IMR-90 (cell line): ENCODE measurements at regions not wholly inside any gene's neighbourhood (a gene's known extent, or its start where the extent isn't known, plus 50 kb on each side); places are given as distances from the start of the nearest gene placed in this dataset.

Source experiments
- ATAC-seq: fragments of 200-7000 bp; cut with Tn5 transposase; 2 replicates; pipeline ENCODE4 v1.9.1; 2020; ENCODE audit warnings: low read depth, mild to moderate bottlenecking, moderate library complexity
- BruUV-seq: library from RNA; stranded (reverse); fragments of 400-500 nt; replicated peaks from 2 replicates; lab custom pipeline; 2021; lab: Mats Ljungman, UMichigan
- CTCF ChIA-PET: fragments of 300-600 bp; formaldehyde crosslinking; extraction: SDS; loops from one replicate; lab custom pipeline; 2021; ENCODE audit warnings: antibody characterized with exemption; lab: Yijun Ruan, JAX
- POLR2A ChIA-PET: fragments of 300-600 bp; sonication (Branson Sonifier 250); formaldehyde crosslinking; loops from one replicate; lab custom pipeline; 2022; ENCODE audit warnings: antibody characterized with exemption; ENCODE audit not compliant: unreplicated experiment; lab: Charles Lee
- DNase-seq: peaks from one replicate; pipeline ENCODE4 v3.0.0; 2013
- H2AFZ ChIP-seq: replicated peaks from 2 replicates; pipeline ENCODE3; 2013; ENCODE audit warnings: low read length, mild to moderate bottlenecking; ENCODE audit not compliant: poor library complexity
- H2AK5ac ChIP-seq: 2 replicates; pipeline ENCODE4 v1.6.1; 2013; ENCODE audit warnings: low read depth, low read length, inconsistent platforms
- H2AK9ac ChIP-seq: replicated peaks from 2 replicates; pipeline ENCODE3; 2013; ENCODE audit warnings: mild to moderate bottlenecking, low read depth, low read length, moderate library complexity; ENCODE audit not compliant: poor library complexity
- H2BK120ac ChIP-seq: 2 replicates; pipeline ENCODE4 v1.6.1; 2013; ENCODE audit warnings: low read depth, low read length, inconsistent platforms
- H2BK15ac ChIP-seq: 3 replicates; pipeline ENCODE4 v1.6.1; 2013; ENCODE audit warnings: low read depth, low read length, inconsistent platforms
- H2BK20ac ChIP-seq: 2 replicates; pipeline ENCODE4 v1.6.1; 2013; ENCODE audit warnings: low read depth, mild to moderate bottlenecking, inconsistent platforms, low read length, moderate library complexity
- H2BK5ac ChIP-seq: 2 replicates; pipeline ENCODE4 v1.6.1; 2013; ENCODE audit warnings: mild to moderate bottlenecking, low read depth, low read length, inconsistent platforms; ENCODE audit not compliant: poor library complexity, severe bottlenecking
- H3K14ac ChIP-seq: replicated peaks from 2 replicates; pipeline ENCODE4 v1.6.1; 2013; ENCODE audit warnings: low read depth, low read length, inconsistent platforms
- H3K18ac ChIP-seq: 2 replicates; pipeline ENCODE4 v1.6.1; 2013; ENCODE audit warnings: low read depth, low read length, control low read depth
- H3K23ac ChIP-seq: 2 replicates; pipeline ENCODE4 v1.6.1; 2013; ENCODE audit warnings: low read depth, low read length, inconsistent platforms
- H3K27ac ChIP-seq: 2 replicates; pipeline ENCODE4 v1.5.1; 2013; ENCODE audit warnings: mild to moderate bottlenecking, control low read depth, low read length; ENCODE audit not compliant: insufficient read depth
- H3K27me3 ChIP-seq: 2 replicates; pipeline ENCODE4 v1.6.1; 2013; ENCODE audit warnings: low read length; ENCODE audit not compliant: control insufficient read depth, insufficient read depth
- H3K36me3 ChIP-seq: 2 replicates; pipeline ENCODE4 v1.6.1; 2013; ENCODE audit warnings: low read length, mixed read lengths; ENCODE audit not compliant: control insufficient read depth, insufficient read depth
- H3K4ac ChIP-seq: 2 replicates; pipeline ENCODE4 v1.6.1; 2013; ENCODE audit warnings: low read depth, low read length, inconsistent platforms
- H3K4me1 ChIP-seq: 2 replicates; pipeline ENCODE4 v1.6.1; 2013; ENCODE audit warnings: low read length, mixed read lengths; ENCODE audit not compliant: control insufficient read depth, insufficient read depth
- H3K4me2 ChIP-seq: 2 replicates; pipeline ENCODE4 v1.6.1; 2013; ENCODE audit warnings: low read depth, mild to moderate bottlenecking, control low read depth, low read length, moderate library complexity
- H3K4me3 ChIP-seq: 2 replicates; pipeline ENCODE4 v1.5.1; 2013; ENCODE audit warnings: low read depth, mild to moderate bottlenecking, control low read depth, low read length, moderate library complexity; ENCODE audit not compliant: insufficient read depth
- H3K56ac ChIP-seq: 2 replicates; pipeline ENCODE4 v1.6.1; 2013; ENCODE audit warnings: low read length, inconsistent platforms; ENCODE audit not compliant: insufficient read depth; ENCODE audit errors: extremely low read depth
- H3K79me1 ChIP-seq, 2 experiments: 2 replicates each; pipeline ENCODE4 v1.6.1; 2013; ENCODE audit warnings: low read length in 2 of 2, inconsistent platforms in 1 of 2, low read depth in 1 of 2
- H3K9ac ChIP-seq: 2 replicates; pipeline ENCODE4 v1.6.1; 2013; ENCODE audit warnings: low read depth, low read length, control low read depth
- H3K9me1 ChIP-seq: 2 replicates; pipeline ENCODE4 v1.6.1; 2013; ENCODE audit warnings: low read length, inconsistent platforms; ENCODE audit not compliant: insufficient read depth
- H3K9me3 ChIP-seq: 2 replicates; pipeline ENCODE4 v1.6.1; 2013; ENCODE audit warnings: low read length; ENCODE audit not compliant: control insufficient read depth, insufficient read depth
- H4K20me1 ChIP-seq: 2 replicates; pipeline ENCODE4 v1.6.1; 2013; ENCODE audit warnings: low read length, inconsistent platforms; ENCODE audit not compliant: insufficient read depth
- H4K5ac ChIP-seq: 2 replicates; pipeline ENCODE4 v1.6.1; 2013; ENCODE audit warnings: mild to moderate bottlenecking, low read depth, low read length, control low read depth
- H4K8ac ChIP-seq, 2 experiments: 2 replicates each; pipeline ENCODE4 v1.6.1; 2013; ENCODE audit warnings: low read depth in 2 of 2, low read length in 2 of 2, control low read depth in 1 of 2, inconsistent platforms in 1 of 2
- H4K91ac ChIP-seq: 2 replicates; pipeline ENCODE4 v1.6.1; 2013; ENCODE audit warnings: low read depth, low read length, inconsistent platforms; ENCODE audit not compliant: insufficient read depth
- BHLHE40 ChIP-seq: fragments of 150-350 bp; IDR thresholded peaks from 2 replicates; pipeline ENCODE4 v1.6.1; 2016; ENCODE audit warnings: mild to moderate bottlenecking, low read depth, low read length
- CEBPB ChIP-seq: IDR thresholded peaks from 2 replicates; pipeline ENCODE4 v1.6.1; 2012; ENCODE audit warnings: low read depth, low read length, improper control_type of control experiment
- FOS ChIP-seq: fragments of 150-350 bp; IDR thresholded peaks from 2 replicates; pipeline ENCODE4 v1.6.1; 2016; ENCODE audit warnings: low read depth, low read length
- MAFK ChIP-seq: IDR thresholded peaks from 2 replicates; pipeline ENCODE4 v1.6.1; 2012; ENCODE audit warnings: low read depth, low read length, improper control_type of control experiment
- MAZ ChIP-seq: IDR thresholded peaks from 2 replicates; pipeline ENCODE4 v1.6.1; 2012; ENCODE audit warnings: low read depth, mild to moderate bottlenecking, low read length, improper control_type of control experiment, moderate library complexity, borderline replicate concordance
- MXI1 ChIP-seq: IDR thresholded peaks from 2 replicates; pipeline ENCODE4 v1.6.1; 2012; ENCODE audit warnings: low read depth, mild to moderate bottlenecking, low read length, moderate library complexity, borderline replicate concordance
- NFE2L2 ChIP-seq: fragments of 150-350 bp; IDR thresholded peaks from 2 replicates; pipeline ENCODE4 v1.6.1; 2016; ENCODE audit warnings: low read depth, mild to moderate bottlenecking, low read length
- POLR2A ChIP-seq: IDR thresholded peaks from 2 replicates; pipeline ENCODE4 v1.6.1; 2012; ENCODE audit warnings: mild to moderate bottlenecking, low read depth, low read length
- RAD21 ChIP-seq: IDR thresholded peaks from 2 replicates; pipeline ENCODE4 v1.6.1; 2012; ENCODE audit warnings: low read length, improper control_type of control experiment
- RCOR1 ChIP-seq: IDR thresholded peaks from 2 replicates; pipeline ENCODE4 v1.6.1; 2012; ENCODE audit warnings: mild to moderate bottlenecking, low read length, improper control_type of control experiment; ENCODE audit not compliant: insufficient replicate concordance
- RFX5 ChIP-seq: IDR thresholded peaks from 2 replicates; pipeline ENCODE4 v1.8.0; 2012; ENCODE audit warnings: low read depth, mild to moderate bottlenecking, low read length, moderate library complexity
- SMC3 ChIP-seq: fragments of 150-350 bp; IDR thresholded peaks from 2 replicates; pipeline ENCODE4 v1.6.1; 2016; ENCODE audit warnings: low read depth, mild to moderate bottlenecking, antibody characterized with exemption, low read length, moderate library complexity
- WGBS, 2 experiments: methylation state at CpG; one replicate each; pipeline versions ENCODE4 v1.1.5 to v1.1.7; 2013; ENCODE audit warnings: missing lambda C conversion rate in 2 of 2; ENCODE audit not compliant: insufficient read length in 1 of 2; ENCODE audit errors: extremely low coverage in 2 of 2; 5-methylcytosine and 5-hydroxymethylcytosine counted together
- dilution Hi-C: fragments of 300-500 bp; cut with HindIII; formaldehyde crosslinking; loops from one replicate; pipeline ENCODE4 v1.14.3; 2018; ENCODE audit warnings: low sequenced_read_pairs; ENCODE audit not compliant: unreplicated experiment
- in situ Hi-C: fragments of 300-500 bp; cut with MboI; formaldehyde crosslinking; loops from 3 replicates; pipeline ENCODE4 v1.14.3; 2019; ENCODE audit warnings: low sequenced_read_pairs, inconsistent platforms, mixed read lengths
- intact Hi-C: fragments of 100-400 bp; cut with micrococcal nuclease; formaldehyde crosslinking; loops from 2 replicates; pipeline ENCODE4 v1.10.0; 2022
- TF ChIP-seq, protein P1 (sequence below): fragments of 150-350 bp; IDR thresholded peaks from 2 replicates; pipeline ENCODE4 v1.6.1; 2017; ENCODE audit warnings: mild to moderate bottlenecking, antibody characterized with exemption, low read length, low read depth
- TF ChIP-seq, protein P2 (sequence below): conservative IDR thresholded peaks from 2 replicates; pipeline ENCODE4 v1.5.1; 2012; ENCODE audit warnings: mild to moderate bottlenecking, low read depth, low read length, improper control_type of control experiment
- TF ChIP-seq, protein P3 (sequence below): fragments of 150-350 bp; IDR thresholded peaks from 2 replicates; pipeline ENCODE4 v1.6.1; 2016; ENCODE audit warnings: low read depth, mild to moderate bottlenecking, low read length, moderate library complexity, borderline replicate concordance

GRCh38 chr2:217465100-217465499 lies 537.7 kb downstream of the TNS1 start:
- ATAC-seq (no peak), DNase-seq (no peak)
- Histone ChIP-seq H3K27ac (no peak overlapping the region), H3K9me1 (no peaks in the 10 kb centered on the region), H4K5ac (no peak overlapping the region), H3K4me3 (no peak overlapping the region), H3K23ac (no peak overlapping the region), H2AFZ (no peak overlapping the region), H2BK20ac (no peak overlapping the region), H4K8ac (no peak overlapping the region), H4K91ac (no peak overlapping the region), H3K9ac (no peak overlapping the region), H3K9me3 (no peaks in the 10 kb centered on the region), H3K27me3 (no peaks in the 10 kb centered on the region), H3K4ac (no peak overlapping the region), H2BK15ac (no peak overlapping the region), H3K18ac (no peak overlapping the region), H2AK5ac (no peak overlapping the region; the same call in 1 of the 2 replicates), H2BK120ac (no peak overlapping the region), H3K4me2 (no peak overlapping the region), H2AK9ac (no peak overlapping the region), H3K56ac (no peak overlapping the region), H3K14ac (no peak overlapping the region), H3K4me1 (peaks cover 12% of the 10 kb centered on the region), H4K20me1 (no peaks in the 10 kb centered on the region), H3K36me3 (no peaks in the 10 kb centered on the region), H2BK5ac (no peak overlapping the region), H3K79me1 (no peaks in the 10 kb centered on the region)
- WGBS, 2 experiments = no CpG with 5 or more reads among the region's 2 CpGs
- BruUV-seq = no TSS peak
- dilution Hi-C loops = no loop called here
- in situ Hi-C loops = no loop called here
- ChIA-PET POLR2A (no interaction called here), CTCF (interaction anchor here (1.1 kb wide), 1 partner anchor 25 kb away, joined by 3 read pairs; no protein-coding TSS in a partner anchor)
- TF ChIP-seq NFE2L2 (no peak), RCOR1 (no peak), MAZ (no peak), BHLHE40 (no peak), SMC3 (no peak), CEBPB (no peak), RAD21 (no peak), MAFK (no peak), FOS (no peak), MXI1 (no peak), RFX5 (no peak), POLR2A (no peak)
- TF ChIP-seq, protein P1, sequence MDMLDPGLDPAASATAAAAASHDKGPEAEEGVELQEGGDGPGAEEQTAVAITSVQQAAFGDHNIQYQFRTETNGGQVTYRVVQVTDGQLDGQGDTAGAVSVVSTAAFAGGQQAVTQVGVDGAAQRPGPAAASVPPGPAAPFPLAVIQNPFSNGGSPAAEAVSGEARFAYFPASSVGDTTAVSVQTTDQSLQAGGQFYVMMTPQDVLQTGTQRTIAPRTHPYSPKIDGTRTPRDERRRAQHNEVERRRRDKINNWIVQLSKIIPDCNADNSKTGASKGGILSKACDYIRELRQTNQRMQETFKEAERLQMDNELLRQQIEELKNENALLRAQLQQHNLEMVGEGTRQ = no peak
- TF ChIP-seq, protein P2, sequence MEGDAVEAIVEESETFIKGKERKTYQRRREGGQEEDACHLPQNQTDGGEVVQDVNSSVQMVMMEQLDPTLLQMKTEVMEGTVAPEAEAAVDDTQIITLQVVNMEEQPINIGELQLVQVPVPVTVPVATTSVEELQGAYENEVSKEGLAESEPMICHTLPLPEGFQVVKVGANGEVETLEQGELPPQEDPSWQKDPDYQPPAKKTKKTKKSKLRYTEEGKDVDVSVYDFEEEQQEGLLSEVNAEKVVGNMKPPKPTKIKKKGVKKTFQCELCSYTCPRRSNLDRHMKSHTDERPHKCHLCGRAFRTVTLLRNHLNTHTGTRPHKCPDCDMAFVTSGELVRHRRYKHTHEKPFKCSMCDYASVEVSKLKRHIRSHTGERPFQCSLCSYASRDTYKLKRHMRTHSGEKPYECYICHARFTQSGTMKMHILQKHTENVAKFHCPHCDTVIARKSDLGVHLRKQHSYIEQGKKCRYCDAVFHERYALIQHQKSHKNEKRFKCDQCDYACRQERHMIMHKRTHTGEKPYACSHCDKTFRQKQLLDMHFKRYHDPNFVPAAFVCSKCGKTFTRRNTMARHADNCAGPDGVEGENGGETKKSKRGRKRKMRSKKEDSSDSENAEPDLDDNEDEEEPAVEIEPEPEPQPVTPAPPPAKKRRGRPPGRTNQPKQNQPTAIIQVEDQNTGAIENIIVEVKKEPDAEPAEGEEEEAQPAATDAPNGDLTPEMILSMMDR = no peak
- TF ChIP-seq, protein P3, sequence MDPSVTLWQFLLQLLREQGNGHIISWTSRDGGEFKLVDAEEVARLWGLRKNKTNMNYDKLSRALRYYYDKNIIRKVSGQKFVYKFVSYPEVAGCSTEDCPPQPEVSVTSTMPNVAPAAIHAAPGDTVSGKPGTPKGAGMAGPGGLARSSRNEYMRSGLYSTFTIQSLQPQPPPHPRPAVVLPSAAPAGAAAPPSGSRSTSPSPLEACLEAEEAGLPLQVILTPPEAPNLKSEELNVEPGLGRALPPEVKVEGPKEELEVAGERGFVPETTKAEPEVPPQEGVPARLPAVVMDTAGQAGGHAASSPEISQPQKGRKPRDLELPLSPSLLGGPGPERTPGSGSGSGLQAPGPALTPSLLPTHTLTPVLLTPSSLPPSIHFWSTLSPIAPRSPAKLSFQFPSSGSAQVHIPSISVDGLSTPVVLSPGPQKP = no peak
- intact Hi-C loops = no loop called here
